ENCODE measurements at regions not wholly inside any gene's neighbourhood (a gene's known extent, or its start where the extent isn't known, plus 50 kb on each side); places are given as distances from the start of the nearest gene placed in this dataset.

DNA sequence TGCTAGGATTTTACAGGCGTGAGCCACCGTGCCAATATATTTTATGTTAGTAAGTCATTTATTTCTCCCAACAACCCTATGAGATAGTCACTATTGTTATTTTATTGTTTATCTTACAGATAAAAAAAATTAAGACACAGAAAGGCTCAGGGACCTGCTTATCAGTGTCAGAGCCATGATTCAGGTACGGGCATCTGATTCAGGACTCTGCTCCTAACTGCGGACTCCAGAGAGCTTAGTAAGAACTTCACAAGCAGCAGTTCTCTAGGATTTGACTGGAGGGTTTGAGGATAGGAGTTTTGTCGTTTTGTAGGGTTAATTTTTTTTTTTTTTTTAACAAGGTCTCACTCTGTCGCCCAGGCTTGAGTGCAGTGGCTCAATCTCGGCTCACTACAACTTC lies 174.2 kb downstream of the BCL11A start:
- intact Hi-C loops (cut with DNase I, micrococcal nuclease), result no loop called here
- Mint-ChIP-seq H3K27ac (no peak overlapping the region), H3K27me3 (no peaks in the 10 kb centered on the region), H3K4me1 (ENCODE audit: low read depth) (no peaks in the 10 kb centered on the region), H3K36me3 (ENCODE audit: low read depth) (no peaks in the 10 kb centered on the region), H3K4me3 (no peak overlapping the region), H3K9me3 (no peaks in the 10 kb centered on the region)
- no peak for DNase-seq
- CTCF ChIA-PET, result no interaction called here
- POLR2A ChIA-PET, result no interaction called here
- TF ChIP-seq, protein P1, sequence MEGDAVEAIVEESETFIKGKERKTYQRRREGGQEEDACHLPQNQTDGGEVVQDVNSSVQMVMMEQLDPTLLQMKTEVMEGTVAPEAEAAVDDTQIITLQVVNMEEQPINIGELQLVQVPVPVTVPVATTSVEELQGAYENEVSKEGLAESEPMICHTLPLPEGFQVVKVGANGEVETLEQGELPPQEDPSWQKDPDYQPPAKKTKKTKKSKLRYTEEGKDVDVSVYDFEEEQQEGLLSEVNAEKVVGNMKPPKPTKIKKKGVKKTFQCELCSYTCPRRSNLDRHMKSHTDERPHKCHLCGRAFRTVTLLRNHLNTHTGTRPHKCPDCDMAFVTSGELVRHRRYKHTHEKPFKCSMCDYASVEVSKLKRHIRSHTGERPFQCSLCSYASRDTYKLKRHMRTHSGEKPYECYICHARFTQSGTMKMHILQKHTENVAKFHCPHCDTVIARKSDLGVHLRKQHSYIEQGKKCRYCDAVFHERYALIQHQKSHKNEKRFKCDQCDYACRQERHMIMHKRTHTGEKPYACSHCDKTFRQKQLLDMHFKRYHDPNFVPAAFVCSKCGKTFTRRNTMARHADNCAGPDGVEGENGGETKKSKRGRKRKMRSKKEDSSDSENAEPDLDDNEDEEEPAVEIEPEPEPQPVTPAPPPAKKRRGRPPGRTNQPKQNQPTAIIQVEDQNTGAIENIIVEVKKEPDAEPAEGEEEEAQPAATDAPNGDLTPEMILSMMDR (IDR thresholded peaks at IDR 0.05), result no peak
- no peaks in the 10 kb centered on the region for H3K4me1 ChIP-seq (ENCODE audit: insufficient read depth, low read length)
- H3K36me3 ChIP-seq (ENCODE audit: insufficient read depth, low read length), result no peaks in the 10 kb centered on the region
- H3K4me3 ChIP-seq (ENCODE audit: low read length), result no peak overlapping the region
- H3K27ac ChIP-seq (ENCODE audit: low read depth in 1 of 2, low read length in 2 of 2), result no peak overlapping the region
- peaks cover 0 to 5% of the 10 kb centered on the region in 2 experiments for H3K9me3 ChIP-seq (ENCODE audit: control insufficient read depth in 1 of 2, insufficient read depth in 1 of 2, low read length in 2 of 2)
- no peaks in the 10 kb centered on the region for H3K27me3 ChIP-seq (ENCODE audit: control insufficient read depth in 1 of 2, insufficient read depth in 2 of 2, low read length in 2 of 2)
- ATAC-seq (ENCODE audit: poor library complexity), result no peak

DNA sequence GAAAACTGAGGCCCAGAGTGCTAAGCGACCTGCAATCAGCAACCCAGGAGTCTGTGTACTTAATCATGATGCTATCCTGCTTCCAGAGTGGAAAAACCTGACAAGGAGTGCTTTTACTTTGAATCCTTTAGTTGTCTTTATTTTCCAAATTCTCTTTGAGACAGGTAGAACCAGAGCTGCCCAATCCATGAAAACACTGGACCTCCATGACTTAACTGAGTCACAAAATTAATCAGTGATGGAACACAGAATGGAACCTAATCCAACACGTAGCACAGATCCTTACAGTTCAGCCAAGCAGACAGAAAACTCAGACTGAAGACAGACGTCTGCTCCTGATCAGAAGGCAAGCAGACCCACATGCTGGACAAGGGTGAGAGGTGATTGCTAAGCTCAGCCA lies 175.6 kb downstream of the BCL11A start:
- H3K27ac Mint-ChIP-seq, result no peak overlapping the region
- intact Hi-C loops (cut with DNase I, micrococcal nuclease), result no loop called here
- H3K27me3 Mint-ChIP-seq, result no peaks in the 10 kb centered on the region
- Histone ChIP-seq H3K27me3 (ENCODE audit: control insufficient read depth in 1 of 2, insufficient read depth in 2 of 2, low read length in 2 of 2) (no peaks in the 10 kb centered on the region), H3K9me3 (ENCODE audit: control insufficient read depth in 1 of 2, insufficient read depth in 1 of 2, low read length in 2 of 2) (peaks cover 0 to under 1% of the 10 kb centered on the region in 2 experiments), H3K4me3 (ENCODE audit: low read length) (no peak overlapping the region), H3K4me1 (ENCODE audit: insufficient read depth, low read length) (no peaks in the 10 kb centered on the region), H3K36me3 (ENCODE audit: insufficient read depth, low read length) (no peaks in the 10 kb centered on the region), H3K27ac (ENCODE audit: low read depth in 1 of 2, low read length in 2 of 2) (no peak overlapping the region)
- TF ChIP-seq, protein P1 (IDR thresholded peaks at IDR 0.05), result no peak
- H3K36me3 Mint-ChIP-seq (ENCODE audit: low read depth), result no peaks in the 10 kb centered on the region
- DNase-seq, result no peak
- POLR2A ChIA-PET, result interaction anchor here (0.6 kb wide), 1 partner anchor 104 kb away, joined by 6 read pairs; no protein-coding TSS in a partner anchor
- CTCF ChIA-PET, result no interaction called here
- ATAC-seq (ENCODE audit: poor library complexity), result no peak
- H3K4me3 Mint-ChIP-seq, result no peak overlapping the region
- no peaks in the 10 kb centered on the region for H3K4me1 Mint-ChIP-seq (ENCODE audit: low read depth)
- H3K9me3 Mint-ChIP-seq, result no peaks in the 10 kb centered on the region

DNA sequence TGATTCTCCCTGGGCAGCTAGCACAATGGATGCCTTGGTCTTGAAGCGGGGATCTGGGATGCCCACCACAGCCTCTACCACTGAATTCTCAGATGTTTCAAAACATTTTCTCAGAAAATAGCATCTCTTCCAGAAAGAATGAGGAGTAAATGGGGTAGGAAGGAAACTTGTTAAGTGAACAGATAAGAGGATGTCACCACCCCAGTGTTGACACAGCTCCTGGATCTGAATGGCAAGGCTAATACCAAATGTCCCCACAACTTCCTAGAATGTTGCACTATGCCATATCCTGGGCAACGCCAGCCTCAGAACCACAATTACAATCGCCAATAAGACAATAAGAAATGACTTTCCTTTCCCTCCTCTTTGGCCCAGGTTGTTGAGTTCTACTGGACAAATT lies 177.2 kb downstream of the BCL11A start:
- ATAC-seq (ENCODE audit: poor library complexity) (no peak), DNase-seq (no peak)
- TF ChIP-seq, protein P1 (IDR thresholded peaks at IDR 0.05), result no peak
- Histone ChIP-seq H3K36me3 (ENCODE audit: insufficient read depth, low read length) (no peaks in the 10 kb centered on the region), H3K9me3 (ENCODE audit: control insufficient read depth in 1 of 2, insufficient read depth in 1 of 2, low read length in 2 of 2) (peaks cover 0 to 5% of the 10 kb centered on the region in 2 experiments), H3K27me3 (ENCODE audit: control insufficient read depth in 1 of 2, insufficient read depth in 2 of 2, low read length in 2 of 2) (no peaks in the 10 kb centered on the region), H3K4me1 (ENCODE audit: insufficient read depth, low read length) (no peaks in the 10 kb centered on the region), H3K27ac (ENCODE audit: low read depth in 1 of 2, low read length in 2 of 2) (no peak overlapping the region), H3K4me3 (ENCODE audit: low read length) (no peak overlapping the region)
- Mint-ChIP-seq H3K4me1 (ENCODE audit: low read depth) (no peaks in the 10 kb centered on the region), H3K27me3 (no peaks in the 10 kb centered on the region), H3K27ac (no peak overlapping the region), H3K4me3 (no peak overlapping the region), H3K9me3 (no peaks in the 10 kb centered on the region), H3K36me3 (ENCODE audit: low read depth) (no peaks in the 10 kb centered on the region)
- ChIA-PET POLR2A (no interaction called here), CTCF (no interaction called here)
- intact Hi-C loops (cut with DNase I, micrococcal nuclease), result no loop called here

All from CD4-positive, alpha-beta T cell (primary cell).